AG10803 (cell line): ENCODE measurements at regions not wholly inside any gene's neighbourhood (a gene's known extent, or its start where the extent isn't known, plus 50 kb on each side); places are given as distances from the start of the nearest gene placed in this dataset.

Source experiments
- DNase-seq: peaks from one replicate; pipeline ENCODE4 v3.0.0; 2010; ENCODE audit warnings: low read depth
- H3K4me3 ChIP-seq: 2 replicates; pipeline ENCODE4 v1.5.1; 2011; ENCODE audit warnings: mild to moderate bottlenecking, low read length, control low read depth
- TF ChIP-seq, protein P1 (sequence below): conservative IDR thresholded peaks from 2 replicates; pipeline ENCODE4 v1.5.1; 2011; ENCODE audit warnings: mild to moderate bottlenecking, low read length, control low read depth, inconsistent platforms

DNA sequence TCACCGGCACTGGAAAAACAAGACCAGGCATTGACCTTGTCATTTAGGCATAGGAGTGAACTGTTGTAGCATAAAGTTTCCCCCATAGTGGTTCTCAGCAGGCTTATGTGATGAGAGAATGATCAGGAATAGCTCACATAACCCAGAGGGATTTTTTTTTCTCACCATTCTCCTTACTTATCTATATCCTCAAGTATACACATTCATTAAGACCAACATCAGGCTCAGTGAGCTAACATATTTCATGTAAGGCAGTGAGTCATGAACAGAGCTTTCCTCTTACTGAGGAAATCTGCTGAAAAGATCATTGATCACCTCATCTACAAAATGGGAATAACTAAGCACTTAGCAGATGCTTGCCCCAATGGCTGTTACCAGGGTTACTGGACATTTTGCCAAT lies 396.6 kb upstream of the TMCO5A start:
- no peak overlapping the region for H3K4me3 ChIP-seq
- no peak for DNase-seq
- TF ChIP-seq, protein P1, sequence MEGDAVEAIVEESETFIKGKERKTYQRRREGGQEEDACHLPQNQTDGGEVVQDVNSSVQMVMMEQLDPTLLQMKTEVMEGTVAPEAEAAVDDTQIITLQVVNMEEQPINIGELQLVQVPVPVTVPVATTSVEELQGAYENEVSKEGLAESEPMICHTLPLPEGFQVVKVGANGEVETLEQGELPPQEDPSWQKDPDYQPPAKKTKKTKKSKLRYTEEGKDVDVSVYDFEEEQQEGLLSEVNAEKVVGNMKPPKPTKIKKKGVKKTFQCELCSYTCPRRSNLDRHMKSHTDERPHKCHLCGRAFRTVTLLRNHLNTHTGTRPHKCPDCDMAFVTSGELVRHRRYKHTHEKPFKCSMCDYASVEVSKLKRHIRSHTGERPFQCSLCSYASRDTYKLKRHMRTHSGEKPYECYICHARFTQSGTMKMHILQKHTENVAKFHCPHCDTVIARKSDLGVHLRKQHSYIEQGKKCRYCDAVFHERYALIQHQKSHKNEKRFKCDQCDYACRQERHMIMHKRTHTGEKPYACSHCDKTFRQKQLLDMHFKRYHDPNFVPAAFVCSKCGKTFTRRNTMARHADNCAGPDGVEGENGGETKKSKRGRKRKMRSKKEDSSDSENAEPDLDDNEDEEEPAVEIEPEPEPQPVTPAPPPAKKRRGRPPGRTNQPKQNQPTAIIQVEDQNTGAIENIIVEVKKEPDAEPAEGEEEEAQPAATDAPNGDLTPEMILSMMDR = no peak

DNA sequence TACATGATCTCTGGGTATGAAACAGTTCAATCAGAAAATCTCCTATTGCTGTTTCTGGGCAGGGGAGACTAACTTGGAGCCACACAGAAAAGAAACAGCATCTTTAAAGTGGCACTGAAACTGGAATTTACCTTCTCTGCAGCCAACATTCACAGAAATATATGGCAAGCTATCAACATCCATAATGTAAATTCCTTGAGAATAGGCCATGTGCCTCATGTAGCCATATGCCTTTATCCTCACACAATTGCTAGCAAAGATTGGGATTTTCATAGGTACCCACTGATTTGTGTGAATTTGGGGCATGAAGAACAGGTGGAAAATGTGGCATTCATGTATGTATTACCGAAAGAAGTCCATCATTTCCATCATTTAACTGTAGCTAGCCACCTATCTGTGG lies 386.3 kb upstream of the TMCO5A start:
- TF ChIP-seq, protein P1 = no peak

DNA sequence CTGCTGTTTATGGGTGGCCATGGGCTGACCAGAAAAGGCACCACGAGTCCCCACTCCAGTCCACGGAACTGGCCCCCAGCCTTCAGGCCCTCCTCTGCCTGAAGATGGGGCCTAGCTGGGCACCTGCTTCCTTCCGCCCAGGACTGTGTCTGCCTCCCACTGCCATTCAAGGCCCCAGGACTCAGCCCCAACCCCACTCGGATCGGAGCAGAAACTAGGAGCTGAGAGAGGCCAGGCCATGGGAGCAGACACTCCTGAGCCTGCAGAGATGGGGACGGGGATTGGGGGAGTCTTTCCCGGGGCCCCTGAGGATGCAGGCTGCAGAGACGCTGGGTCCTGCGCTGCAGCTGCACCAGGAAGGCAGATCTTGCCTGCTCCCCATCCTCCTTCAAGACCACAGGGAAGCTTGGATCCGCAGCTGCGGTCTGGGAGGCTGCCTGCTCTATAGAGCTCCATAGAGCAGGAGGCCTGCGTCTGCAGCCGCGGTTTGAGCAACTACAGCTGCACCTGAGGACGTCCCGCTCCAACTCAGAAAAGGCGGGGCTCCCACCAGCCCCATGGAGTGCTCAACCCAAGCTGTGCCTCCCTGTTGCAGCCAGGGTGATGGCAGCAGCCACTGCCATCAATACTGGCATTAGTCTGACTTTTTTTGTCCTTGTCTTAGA lies 383.9 kb upstream of the TMCO5A start:
- no peak for DNase-seq
- no peak overlapping the region for H3K4me3 ChIP-seq
- TF ChIP-seq, protein P1 = no peak

More for the DNA sequence above, 386.3 kb upstream of the TMCO5A start:
- no peak for DNase-seq
- H3K4me3 ChIP-seq = no peak overlapping the region

DNA sequence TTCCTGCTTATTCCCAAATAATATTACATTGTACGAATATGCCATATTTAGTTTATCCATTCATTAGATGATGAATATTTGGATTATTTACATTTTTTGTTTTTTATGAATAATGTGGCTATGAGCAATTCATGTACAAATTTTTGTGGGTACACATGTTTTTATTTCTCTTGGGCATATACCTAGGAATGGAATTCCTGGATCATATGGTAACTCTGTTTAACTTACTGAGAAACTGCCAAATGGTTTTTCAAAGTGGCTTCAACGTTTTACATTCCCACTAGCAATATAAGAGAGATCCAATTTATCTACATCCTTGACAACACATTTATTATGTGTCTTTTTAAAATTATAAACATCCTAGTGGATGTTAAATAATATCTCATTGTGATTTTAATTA lies 362.0 kb upstream of the TMCO5A start:
- TF ChIP-seq, protein P1 = no peak

DNA sequence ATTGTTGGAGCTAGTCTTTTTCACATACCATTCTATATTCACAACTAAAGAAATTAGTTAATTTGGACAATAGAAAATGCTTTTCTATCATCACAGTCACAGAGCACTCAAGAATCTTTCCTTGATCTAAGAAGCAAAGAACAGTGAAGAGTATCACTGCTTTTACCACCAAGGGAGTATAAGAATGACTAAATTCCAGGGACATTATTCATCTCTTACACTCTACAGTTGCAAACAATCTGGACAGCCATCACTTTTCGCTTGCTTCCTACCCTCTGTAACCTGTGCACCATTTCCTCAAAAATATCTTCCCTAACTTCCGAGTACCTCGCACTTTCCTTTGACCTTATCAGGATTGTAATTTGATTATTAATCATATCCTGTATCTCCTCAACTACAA lies 359.5 kb upstream of the TMCO5A start:
- TF ChIP-seq, protein P1 = no peak
- no peak for DNase-seq
- H3K4me3 ChIP-seq = no peak overlapping the region

More for the DNA sequence above, 362.0 kb upstream of the TMCO5A start:
- DNase-seq = no peak
- H3K4me3 ChIP-seq = no peak overlapping the region

DNA sequence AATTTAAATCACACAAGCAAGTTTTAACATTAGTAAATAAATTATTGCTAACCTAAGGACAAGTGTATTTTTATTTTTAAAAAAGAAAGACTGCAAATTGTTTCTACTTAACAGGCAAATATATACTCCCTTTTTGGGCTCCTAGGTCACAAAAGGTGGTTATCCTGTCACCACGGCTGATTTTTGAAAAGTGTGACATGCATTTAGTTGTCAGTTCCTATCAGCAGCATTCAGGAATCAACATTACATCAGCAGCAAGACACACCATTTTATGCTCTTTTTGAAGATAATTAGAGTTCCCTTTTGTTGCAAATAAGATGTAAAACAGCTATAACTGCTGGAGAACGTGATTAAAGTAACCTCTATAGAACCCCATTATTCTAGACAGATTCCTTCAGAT lies 357.5 kb upstream of the TMCO5A start:
- TF ChIP-seq, protein P1 = no peak
- no peak overlapping the region for H3K4me3 ChIP-seq
- no peak for DNase-seq

DNA sequence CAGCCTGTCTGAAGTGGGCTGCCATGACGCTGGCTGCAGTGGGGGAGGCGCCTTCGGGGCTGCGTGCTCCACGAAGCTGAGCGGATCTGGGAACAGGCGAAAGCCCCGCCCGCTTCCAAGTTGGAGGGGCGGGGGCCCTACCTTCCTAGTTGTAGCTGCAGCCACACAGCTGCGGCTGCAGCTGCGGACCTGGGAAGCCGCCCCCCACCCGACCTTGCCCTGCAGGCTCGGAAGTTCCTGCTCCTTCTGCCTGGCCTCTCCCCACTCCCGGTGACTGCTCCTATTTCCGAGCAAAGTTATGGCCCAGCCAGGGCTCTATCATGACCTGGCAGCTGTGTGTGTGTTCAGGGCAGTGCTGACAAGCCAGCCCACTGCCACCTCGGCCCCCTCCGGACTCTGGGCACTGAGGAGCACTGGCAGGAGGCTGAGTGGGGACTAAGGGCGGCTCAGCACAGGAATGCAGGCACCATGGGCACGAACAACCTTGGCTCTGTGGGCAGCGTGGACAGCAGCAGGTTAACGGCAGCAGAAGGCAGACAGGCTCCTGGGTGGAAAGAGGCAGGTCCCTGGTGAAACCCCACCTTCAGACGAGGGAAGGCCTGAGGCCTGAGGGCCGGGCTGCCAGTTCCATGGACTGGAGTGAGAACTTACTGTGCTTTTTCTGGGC lies 352.4 kb upstream of the TMCO5A start:
- H3K4me3 ChIP-seq = no peak overlapping the region
- DNase-seq = no peak
- TF ChIP-seq, protein P1 = no peak
